ENCODE measurements at regions not wholly inside any gene's neighbourhood (a gene's known extent, or its start where the extent isn't known, plus 50 kb on each side); places are given as distances from the start of the nearest gene placed in this dataset.

GRCh38 chr22:48302657-48303368, 1524.9 kb downstream of the BRD1 start:
- Histone ChIP-seq H2AFZ (ENCODE audit: low read length) (no peak overlapping the region), H3K4me1 (ENCODE audit: insufficient read depth, low read length, poor library complexity, severe bottlenecking) (no peaks in the 10 kb centered on the region), H3K9me3 (ENCODE audit: insufficient read depth, low read depth, low read length) (peaks cover 13% of the 10 kb centered on the region; the same call in 1 of the 2 replicates)

GRCh38 chr22:48301908-48302307, 1525.8 kb downstream of the BRD1 start:
- Histone ChIP-seq H3K9me2 (replicated peaks; ENCODE audit: low read depth, low read length) (no peaks in the 10 kb centered on the region), H3K4me3 (ENCODE audit: low read length, poor library complexity, severe bottlenecking) (no peak overlapping the region), H3K9me3 (ENCODE audit: insufficient read depth, low read depth, low read length) (0 out of 2 replicates have a peak, but pooled peaks cover 8% of the 10 kb centered on the region), H3K4me1 (ENCODE audit: insufficient read depth, low read length, poor library complexity, severe bottlenecking) (no peaks in the 10 kb centered on the region), H3K9ac (ENCODE audit: low read depth, low read length, poor library complexity, severe bottlenecking) (no peak overlapping the region), H3K36me3 (ENCODE audit: insufficient read depth, low read length) (no peaks in the 10 kb centered on the region), H4K20me1 (ENCODE audit: insufficient read depth, low read length, poor library complexity, severe bottlenecking) (no peaks in the 10 kb centered on the region), H3K4me2 (ENCODE audit: low read depth, low read length, poor library complexity, severe bottlenecking) (no peak overlapping the region), H3K27me3 (ENCODE audit: insufficient read depth, low read length, poor library complexity, severe bottlenecking) (no peaks in the 10 kb centered on the region), H2AFZ (ENCODE audit: low read length) (no peak overlapping the region), H3F3A (ENCODE audit: low read depth) (no peaks in the 10 kb centered on the region), H3K79me2 (ENCODE audit: insufficient read depth, low read length) (no peaks in the 10 kb centered on the region)
- TF ChIP-seq CTCF (conservative IDR thresholded peaks at IDR 0.05; ENCODE audit: low read length) (no peak), EZH2phosphoT487 (IDR thresholded peaks at IDR 0.05; ENCODE audit: borderline replicate concordance) (no peak)

More at GRCh38 chr22:48302657-48303368, 1524.9 kb downstream of the BRD1 start:
- Histone ChIP-seq H3K27me3 (ENCODE audit: insufficient read depth, low read length, poor library complexity, severe bottlenecking) (no peaks in the 10 kb centered on the region), H3K79me2 (ENCODE audit: insufficient read depth, low read length) (no peaks in the 10 kb centered on the region), H3F3A (ENCODE audit: low read depth) (no peaks in the 10 kb centered on the region), H3K4me2 (ENCODE audit: low read depth, low read length, poor library complexity, severe bottlenecking) (no peak overlapping the region), H3K9me2 (replicated peaks; ENCODE audit: low read depth, low read length) (no peaks in the 10 kb centered on the region), H3K36me3 (ENCODE audit: insufficient read depth, low read length) (no peaks in the 10 kb centered on the region), H4K20me1 (ENCODE audit: insufficient read depth, low read length, poor library complexity, severe bottlenecking) (no peaks in the 10 kb centered on the region), H3K4me3 (ENCODE audit: low read length, poor library complexity, severe bottlenecking) (no peak overlapping the region), H3K9ac (ENCODE audit: low read depth, low read length, poor library complexity, severe bottlenecking) (no peak overlapping the region)
- TF ChIP-seq CTCF (conservative IDR thresholded peaks at IDR 0.05; ENCODE audit: low read length) (no peak), EZH2phosphoT487 (IDR thresholded peaks at IDR 0.05; ENCODE audit: borderline replicate concordance) (no peak)

- Histone ChIP-seq H3K27me3 (ENCODE audit: insufficient read depth, low read length, poor library complexity, severe bottlenecking) (no peaks in the 10 kb centered on the region), H3K79me2 (ENCODE audit: insufficient read depth, low read length) (no peaks in the 10 kb centered on the region), H3F3A (ENCODE audit: low read depth) (no peaks in the 10 kb centered on the region), H3K4me1 (ENCODE audit: insufficient read depth, low read length, poor library complexity, severe bottlenecking) (no peaks in the 10 kb centered on the region), H3K4me2 (ENCODE audit: low read depth, low read length, poor library complexity, severe bottlenecking) (no peak overlapping the region), H3K9me2 (replicated peaks; ENCODE audit: low read depth, low read length) (no peaks in the 10 kb centered on the region), H3K9me3 (ENCODE audit: insufficient read depth, low read depth, low read length) (0 out of 2 replicates have a peak, but pooled peaks cover 8% of the 10 kb centered on the region), H3K9ac (ENCODE audit: low read depth, low read length, poor library complexity, severe bottlenecking) (no peak overlapping the region), H3K36me3 (ENCODE audit: insufficient read depth, low read length) (no peaks in the 10 kb centered on the region), H2AFZ (ENCODE audit: low read length) (no peak overlapping the region), H4K20me1 (ENCODE audit: insufficient read depth, low read length, poor library complexity, severe bottlenecking) (no peaks in the 10 kb centered on the region), H3K4me3 (ENCODE audit: low read length, poor library complexity, severe bottlenecking) (no peak overlapping the region)
- TF ChIP-seq CTCF (conservative IDR thresholded peaks at IDR 0.05; ENCODE audit: low read length) (no peak), EZH2phosphoT487 (IDR thresholded peaks at IDR 0.05; ENCODE audit: borderline replicate concordance) (no peak)
These were observed 1526.3 kb downstream of the BRD1 start for GRCh38 chr22:48301421-48301820.
